A673 (cell line): ENCODE measurements at regions not wholly inside any gene's neighbourhood (a gene's known extent, or its start where the extent isn't known, plus 50 kb on each side); places are given as distances from the start of the nearest gene placed in this dataset.

Experiments
- BruUV-seq: library from RNA; stranded (reverse); fragments of 400-500 nt; replicated peaks from 2 replicates; lab custom pipeline; 2021; lab: Mats Ljungman, UMichigan
- CTCF ChIA-PET: fragments of 300-600 bp; sonication (Branson Sonifier 250); formaldehyde crosslinking; loops from one replicate; lab custom pipeline; 2022; ENCODE audit warnings: antibody characterized with exemption; lab: Charles Lee
- POLR2A ChIA-PET: fragments of 300-600 bp; sonication (Branson Sonifier 250); formaldehyde crosslinking; loops from one replicate; lab custom pipeline; 2022; ENCODE audit warnings: antibody characterized with exemption; ENCODE audit not compliant: low non-redundant PET; lab: Charles Lee
- DNase-seq: peaks from one replicate; pipeline ENCODE4 v3.0.0-alpha.2; 2015; ENCODE audit warnings: low spot score
- H3K27ac ChIP-seq: fragments of 200-600 bp; sonication (generic); 2 replicates; pipeline ENCODE4 v1.5.1; 2016; ENCODE audit warnings: mixed run types, low read depth, mild to moderate bottlenecking, mixed read lengths, antibody characterized with exemption, low read length; ENCODE audit not compliant: poor library complexity, severe bottlenecking
- H3K27me3 ChIP-seq: fragments of 200-600 bp; sonication (generic); replicated peaks from 2 replicates; pipeline ENCODE4 v1.6.1; 2017; ENCODE audit warnings: mixed run types, low read depth, mild to moderate bottlenecking, mixed read lengths, antibody characterized with exemption, low read length; ENCODE audit not compliant: insufficient read depth, poor library complexity
- H3K36me3 ChIP-seq: fragments of 200-600 bp; sonication (generic); 2 replicates; pipeline ENCODE4 v1.6.1; 2016; ENCODE audit warnings: mixed run types, mild to moderate bottlenecking, mixed read lengths, antibody characterized with exemption, low read length; ENCODE audit not compliant: insufficient read depth, poor library complexity, severe bottlenecking
- H3K4me1 ChIP-seq: fragments of 200-600 bp; sonication (generic); 2 replicates; pipeline ENCODE4 v1.6.1; 2017; ENCODE audit warnings: mixed run types, mild to moderate bottlenecking, mixed read lengths, antibody characterized with exemption, low read length; ENCODE audit not compliant: insufficient read depth, poor library complexity, severe bottlenecking
- H3K4me3 ChIP-seq: fragments of 200-600 bp; sonication (generic); 2 replicates; pipeline ENCODE4 v1.5.1; 2016; ENCODE audit warnings: low read depth, mixed run types, mild to moderate bottlenecking, mixed read lengths, low read length; ENCODE audit not compliant: poor library complexity, severe bottlenecking
- H3K9me3 ChIP-seq: fragments of 200-600 bp; sonication (generic); 2 replicates; pipeline ENCODE4 v1.6.1; 2016; ENCODE audit warnings: mixed run types, low read depth, mild to moderate bottlenecking, mixed read lengths, antibody characterized with exemption, low read length; ENCODE audit not compliant: poor library complexity, severe bottlenecking
- EZH2 ChIP-seq: fragments of 200-600 bp; sonication (generic); IDR thresholded peaks from 2 replicates; pipeline ENCODE4 v1.6.1; 2017; ENCODE audit warnings: borderline replicate concordance, low read depth, mild to moderate bottlenecking, mixed read lengths, antibody characterized with exemption, low read length; ENCODE audit not compliant: poor library complexity, severe bottlenecking
- intact Hi-C: fragments of 100-400 bp; cut with micrococcal nuclease; formaldehyde crosslinking; loops from one replicate; pipeline ENCODE4 v1.10.0; 2022; ENCODE audit not compliant: unreplicated experiment
- TF ChIP-seq, protein P1 (sequence below): fragments of 300-800, 200-600 bp; sonication (generic); conservative IDR thresholded peaks from 2 replicates; pipeline ENCODE4 v1.5.1; 2017; ENCODE audit warnings: low read depth, mild to moderate bottlenecking, antibody characterized with exemption, low read length, moderate library complexity, mixed read lengths

DNA sequence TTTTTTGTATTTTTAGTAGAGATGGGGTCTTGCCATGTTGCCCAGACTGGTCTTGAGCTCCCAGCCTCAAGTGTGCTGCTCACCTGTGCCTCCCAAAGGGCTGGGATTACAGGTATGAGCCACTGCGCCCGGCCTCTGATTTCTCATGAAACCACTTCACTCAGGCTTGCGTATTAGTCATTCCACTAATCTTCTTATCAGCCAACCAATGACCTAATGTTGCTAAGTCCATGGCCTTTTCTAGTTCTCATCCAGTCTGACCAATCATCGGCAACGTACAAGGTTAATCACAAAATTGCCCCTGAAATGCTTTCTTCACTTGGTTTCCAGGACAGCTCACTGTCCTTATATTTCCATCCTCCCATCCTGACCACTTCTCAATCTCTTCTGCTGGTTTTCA is 605.3 kb upstream of the SLC10A2 start:
- Histone ChIP-seq H3K36me3 (no peaks in the 10 kb centered on the region), H3K4me3 (no peak overlapping the region), H3K27me3 (no peaks in the 10 kb centered on the region), H3K9me3 (no peaks in the 10 kb centered on the region), H3K27ac (no peak overlapping the region), H3K4me1 (no peaks in the 10 kb centered on the region)
- ChIA-PET CTCF (no interaction called here), POLR2A (no interaction called here)
- intact Hi-C loops, result no loop called here
- DNase-seq, result no peak
- TF ChIP-seq EZH2, result no peak
- BruUV-seq, result no TSS peak

DNA sequence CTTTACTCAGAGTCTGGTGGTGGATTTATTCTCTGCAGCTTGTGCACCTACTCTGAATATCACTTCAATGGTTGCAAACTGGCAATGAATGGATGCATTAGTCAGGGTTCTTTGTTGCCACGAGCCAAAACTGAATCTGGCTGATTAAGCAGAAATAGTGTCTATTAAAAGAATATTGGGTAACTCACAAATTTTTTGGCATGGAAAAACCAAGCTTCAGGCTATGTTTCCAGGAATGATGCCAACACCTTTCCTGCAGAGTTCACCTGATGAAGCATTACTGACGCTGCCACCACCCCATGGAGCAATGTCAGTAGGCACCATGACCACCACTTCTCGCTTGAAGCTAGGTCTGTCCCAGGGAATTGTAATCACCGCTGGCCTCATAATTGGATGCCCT is 597.8 kb upstream of the SLC10A2 start:
- no peaks in the 10 kb centered on the region for H3K4me1 ChIP-seq
- intact Hi-C loops, result no loop called here

DNA sequence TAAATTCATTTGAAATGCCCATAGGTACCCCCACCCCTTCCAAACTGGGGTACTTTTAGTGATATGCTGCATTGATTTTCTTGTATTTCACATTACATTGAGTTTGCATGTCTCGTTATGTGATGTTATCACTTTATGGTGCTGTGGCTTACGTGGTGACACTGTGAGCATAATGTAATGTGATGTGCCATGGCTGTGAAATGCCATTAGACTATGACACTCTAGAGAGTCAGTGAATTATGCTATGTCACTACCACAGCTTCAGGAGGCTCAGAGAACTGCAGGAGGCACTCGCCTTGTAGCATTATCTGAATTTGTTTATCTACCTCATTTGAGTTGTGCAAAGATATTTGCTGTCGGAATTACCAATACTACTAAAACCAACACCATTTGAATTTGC is 590.1 kb upstream of the SLC10A2 start:
- intact Hi-C loops, result no loop called here
- no peak for DNase-seq
- BruUV-seq, result no TSS peak
- CTCF ChIA-PET, result no interaction called here
- no peak for TF ChIP-seq EZH2
- TF ChIP-seq, protein P1, sequence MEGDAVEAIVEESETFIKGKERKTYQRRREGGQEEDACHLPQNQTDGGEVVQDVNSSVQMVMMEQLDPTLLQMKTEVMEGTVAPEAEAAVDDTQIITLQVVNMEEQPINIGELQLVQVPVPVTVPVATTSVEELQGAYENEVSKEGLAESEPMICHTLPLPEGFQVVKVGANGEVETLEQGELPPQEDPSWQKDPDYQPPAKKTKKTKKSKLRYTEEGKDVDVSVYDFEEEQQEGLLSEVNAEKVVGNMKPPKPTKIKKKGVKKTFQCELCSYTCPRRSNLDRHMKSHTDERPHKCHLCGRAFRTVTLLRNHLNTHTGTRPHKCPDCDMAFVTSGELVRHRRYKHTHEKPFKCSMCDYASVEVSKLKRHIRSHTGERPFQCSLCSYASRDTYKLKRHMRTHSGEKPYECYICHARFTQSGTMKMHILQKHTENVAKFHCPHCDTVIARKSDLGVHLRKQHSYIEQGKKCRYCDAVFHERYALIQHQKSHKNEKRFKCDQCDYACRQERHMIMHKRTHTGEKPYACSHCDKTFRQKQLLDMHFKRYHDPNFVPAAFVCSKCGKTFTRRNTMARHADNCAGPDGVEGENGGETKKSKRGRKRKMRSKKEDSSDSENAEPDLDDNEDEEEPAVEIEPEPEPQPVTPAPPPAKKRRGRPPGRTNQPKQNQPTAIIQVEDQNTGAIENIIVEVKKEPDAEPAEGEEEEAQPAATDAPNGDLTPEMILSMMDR, result no peak
- peaks cover 15% of the 10 kb centered on the region for H3K27me3 ChIP-seq
- POLR2A ChIA-PET, result no interaction called here
- H3K27ac ChIP-seq, result no peak overlapping the region
- H3K9me3 ChIP-seq, result no peaks in the 10 kb centered on the region
- H3K4me3 ChIP-seq, result no peak overlapping the region
- no peaks in the 10 kb centered on the region for H3K36me3 ChIP-seq
- no peaks in the 10 kb centered on the region for H3K4me1 ChIP-seq

More for the DNA sequence above, 597.8 kb upstream of the SLC10A2 start:
- CTCF ChIA-PET, result no interaction called here
- peaks cover 34% of the 10 kb centered on the region for H3K27me3 ChIP-seq
- BruUV-seq, result no TSS peak
- H3K27ac ChIP-seq, result no peak overlapping the region
- H3K36me3 ChIP-seq, result no peaks in the 10 kb centered on the region
- TF ChIP-seq EZH2, result no peak
- TF ChIP-seq, protein P1, result no peak
- POLR2A ChIA-PET, result no interaction called here
- H3K9me3 ChIP-seq, result no peaks in the 10 kb centered on the region
- no peak for DNase-seq
- H3K4me3 ChIP-seq, result no peak overlapping the region

DNA sequence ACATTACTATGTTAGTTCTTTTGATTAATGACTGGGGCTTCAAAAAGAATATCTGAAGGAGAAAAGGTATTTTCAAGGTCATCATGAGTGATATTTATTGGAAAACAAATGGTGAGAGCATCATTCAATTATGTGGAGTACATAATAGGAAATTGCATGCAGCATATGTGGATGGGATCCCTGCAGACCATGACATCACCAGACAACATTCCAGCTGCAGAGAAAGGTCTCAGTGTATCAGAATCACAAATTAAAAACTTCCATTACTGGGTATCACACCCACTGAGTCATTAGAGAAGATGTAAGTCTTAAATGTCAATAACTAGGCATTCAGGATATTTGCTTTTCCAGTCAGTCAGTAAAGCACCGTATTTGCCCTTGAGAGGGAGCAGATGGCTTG is 574.4 kb upstream of the SLC10A2 start:
- intact Hi-C loops, result no loop called here
- no peak for DNase-seq
- ChIA-PET POLR2A (no interaction called here), CTCF (no interaction called here)
- Histone ChIP-seq H3K27me3 (no peaks in the 10 kb centered on the region), H3K4me1 (no peaks in the 10 kb centered on the region), H3K4me3 (no peak overlapping the region), H3K27ac (no peak overlapping the region), H3K9me3 (no peaks in the 10 kb centered on the region), H3K36me3 (no peaks in the 10 kb centered on the region)
- TF ChIP-seq, protein P1, result no peak
- TF ChIP-seq EZH2, result no peak
- no TSS peak for BruUV-seq
